ENCODE measurements at regions not wholly inside any gene's neighbourhood (a gene's known extent, or its start where the extent isn't known, plus 50 kb on each side); places are given as distances from the start of the nearest gene placed in this dataset.

DNA sequence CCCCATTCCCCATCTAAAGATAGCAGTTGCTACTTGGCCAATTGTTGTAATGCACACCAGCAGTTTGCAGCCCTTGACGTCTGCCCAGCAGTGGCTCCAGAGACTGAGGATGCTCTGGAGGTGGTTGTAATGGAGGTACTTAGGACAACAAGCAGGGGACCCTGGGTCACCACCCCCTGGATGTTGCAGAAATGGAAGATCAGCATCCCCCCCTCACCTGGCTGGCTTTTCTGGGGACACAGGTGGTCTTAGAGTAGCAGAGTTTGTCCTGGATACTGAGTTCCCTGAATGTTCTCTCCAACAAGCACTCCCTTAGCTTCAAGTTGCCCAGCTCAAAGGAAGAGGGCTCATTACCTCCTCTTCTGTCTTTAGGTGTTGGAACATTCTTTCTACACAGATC lies 250.5 kb downstream of the AACS start:
- Histone ChIP-seq H3K9me3 (ENCODE audit: insufficient read depth, low read length) (no peaks in the 10 kb centered on the region), H3F3A (ENCODE audit: insufficient read depth) (no peaks in the 10 kb centered on the region), H3K27ac (ENCODE audit: low read depth, low read length) (no peak overlapping the region), H3K9me2 (replicated peaks; ENCODE audit: insufficient read depth, low read length) (no peaks in the 10 kb centered on the region), H3K36me3 (ENCODE audit: low read length) (no peaks in the 10 kb centered on the region), H3K9ac (ENCODE audit: low read length) (no peak overlapping the region), H3K4me2 (ENCODE audit: low read depth, low read length, poor library complexity, severe bottlenecking) (no peak overlapping the region), H4K20me1 (ENCODE audit: low read depth, low read length) (no peaks in the 10 kb centered on the region), H3K27me3 (ENCODE audit: low read length) (no peaks in the 10 kb centered on the region), H3K79me2 (ENCODE audit: insufficient read depth, low read length) (no peaks in the 10 kb centered on the region), H2AFZ (ENCODE audit: low read depth, low read length, severe bottlenecking) (no peak overlapping the region), H3K4me3 (ENCODE audit: insufficient read depth, low read length, poor library complexity, severe bottlenecking) (no peak overlapping the region)
- TF ChIP-seq CTCF (IDR thresholded peaks at IDR 0.05; ENCODE audit: insufficient read depth, low read length, poor library complexity, severe bottlenecking) (no peak), EZH2phosphoT487 (conservative IDR thresholded peaks at IDR 0.05; ENCODE audit: low read length) (no peak)

DNA sequence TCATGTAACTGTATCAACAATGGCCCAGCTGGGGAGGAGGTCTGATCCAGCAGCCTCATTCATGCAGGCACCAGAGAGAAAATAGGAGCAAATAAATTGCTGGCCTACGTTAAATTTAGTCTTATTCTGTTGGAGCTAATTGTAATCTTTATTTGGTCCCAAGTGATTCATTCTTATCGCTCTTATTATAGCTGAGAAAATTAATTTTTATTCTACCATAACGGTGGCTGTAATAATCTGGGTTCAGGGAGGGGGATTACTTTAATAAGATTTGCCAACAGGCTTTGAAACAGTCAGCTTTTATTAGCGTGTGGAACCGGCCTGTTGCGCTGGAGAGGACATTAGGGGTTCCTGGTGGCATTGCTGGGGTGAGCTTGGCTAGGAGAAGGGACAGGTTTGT lies 254.9 kb downstream of the AACS start:
- no peaks in the 10 kb centered on the region for H3K27me3 ChIP-seq (ENCODE audit: low read length)
- H3K9me3 ChIP-seq (ENCODE audit: insufficient read depth, low read length), result no peaks in the 10 kb centered on the region
- no peak overlapping the region for H2AFZ ChIP-seq (ENCODE audit: low read depth, low read length, severe bottlenecking)
- TF ChIP-seq EZH2phosphoT487 (conservative IDR thresholded peaks at IDR 0.05; ENCODE audit: low read length), result no peak
- TF ChIP-seq CTCF (IDR thresholded peaks at IDR 0.05; ENCODE audit: insufficient read depth, low read length, poor library complexity, severe bottlenecking), result no peak
- no peak overlapping the region for H3K4me2 ChIP-seq (ENCODE audit: low read depth, low read length, poor library complexity, severe bottlenecking)
- no peak overlapping the region for H3K4me3 ChIP-seq (ENCODE audit: insufficient read depth, low read length, poor library complexity, severe bottlenecking)
- no peaks in the 10 kb centered on the region for H4K20me1 ChIP-seq (ENCODE audit: low read depth, low read length)
- H3K27ac ChIP-seq (ENCODE audit: low read depth, low read length), result no peak overlapping the region
- H3K79me2 ChIP-seq (ENCODE audit: insufficient read depth, low read length), result no peaks in the 10 kb centered on the region
- no peaks in the 10 kb centered on the region for H3K9me2 ChIP-seq (replicated peaks; ENCODE audit: insufficient read depth, low read length)
- no peaks in the 10 kb centered on the region for H3F3A ChIP-seq (ENCODE audit: insufficient read depth)
- H3K36me3 ChIP-seq (ENCODE audit: low read length), result no peaks in the 10 kb centered on the region
- H3K9ac ChIP-seq (ENCODE audit: low read length), result no peak overlapping the region

GRCh38 chr12:125324861-125325490 lies 259.7 kb downstream of the AACS start:
- Histone ChIP-seq H4K20me1 (ENCODE audit: low read depth, low read length) (no peaks in the 10 kb centered on the region), H2AFZ (ENCODE audit: low read depth, low read length, severe bottlenecking) (no peak overlapping the region), H3K27me3 (ENCODE audit: low read length) (no peaks in the 10 kb centered on the region), H3K9me2 (replicated peaks; ENCODE audit: insufficient read depth, low read length) (no peaks in the 10 kb centered on the region), H3K9me3 (ENCODE audit: insufficient read depth, low read length) (no peaks in the 10 kb centered on the region), H3K9ac (ENCODE audit: low read length) (no peak overlapping the region), H3F3A (ENCODE audit: insufficient read depth) (no peaks in the 10 kb centered on the region), H3K4me2 (ENCODE audit: low read depth, low read length, poor library complexity, severe bottlenecking) (no peak overlapping the region), H3K36me3 (ENCODE audit: low read length) (no peaks in the 10 kb centered on the region), H3K79me2 (ENCODE audit: insufficient read depth, low read length) (no peaks in the 10 kb centered on the region), H3K4me3 (ENCODE audit: insufficient read depth, low read length, poor library complexity, severe bottlenecking) (no peak overlapping the region), H3K27ac (ENCODE audit: low read depth, low read length) (no peak overlapping the region)
- TF ChIP-seq CTCF (IDR thresholded peaks at IDR 0.05; ENCODE audit: insufficient read depth, low read length, poor library complexity, severe bottlenecking), result no peak
- TF ChIP-seq EZH2phosphoT487 (conservative IDR thresholded peaks at IDR 0.05; ENCODE audit: low read length), result no peak
